Endothelial cell of umbilical vein (primary cell): ENCODE measurements at regions not wholly inside any gene's neighbourhood (a gene's known extent, or its start where the extent isn't known, plus 50 kb on each side); places are given as distances from the start of the nearest gene placed in this dataset.

Source experiments
- BruUV-seq: library from RNA; stranded (reverse); fragments of 400-500 nt; replicated peaks from 2 replicates; lab custom pipeline; 2021; lab: Mats Ljungman, UMichigan
- CTCF ChIA-PET: fragments of 300-600, 350-600 bp; sonication (Branson Sonifier 250); formaldehyde crosslinking; loops from one replicate; lab custom pipeline; 2021; ENCODE audit warnings: antibody characterized with exemption, inconsistent platforms; lab: Charles Lee
- POLR2A ChIA-PET: fragments of 300-600, 350-600 bp; sonication (Branson Sonifier 250); formaldehyde crosslinking; loops from one replicate; lab custom pipeline; 2021; ENCODE audit warnings: antibody characterized with exemption, inconsistent platforms; lab: Charles Lee
- DNase-seq: peaks from one replicate; pipeline ENCODE4 v3.0.0-alpha.2; 2011; ENCODE audit warnings: low read depth, low spot score
- FAIRE-seq: peaks from 2 replicates; lab custom pipeline; 2011; peaks lifted over from hg19 to GRCh38; lab: Jason Lieb, UNC
- H2AFZ ChIP-seq: 2 replicates; pipeline ENCODE4 v1.6.0; 2012; ENCODE audit warnings: low read depth, low read length, control low read depth, inconsistent platforms
- H3K27ac ChIP-seq: 2 replicates; pipeline ENCODE4 v1.5.1; 2011; ENCODE audit warnings: low read depth, mild to moderate bottlenecking, control low read depth, low read length, moderate library complexity; ENCODE audit not compliant: insufficient read depth
- H3K27me3 ChIP-seq, 2 experiments: 2 replicates each; pipeline versions ENCODE4 v1.6.0 to v1.6.1; 2011; ENCODE audit warnings: low read length in 2 of 2, mixed read lengths in 1 of 2; ENCODE audit not compliant: control insufficient read depth in 2 of 2, insufficient read depth in 2 of 2
- H3K36me3 ChIP-seq, 2 experiments: 2 replicates in 1 of 2; 3 replicates in 1 of 2; pipeline ENCODE4 v1.5.1; 2011; ENCODE audit warnings: low read length in 2 of 2, mild to moderate bottlenecking in 1 of 2, moderate library complexity in 1 of 2; ENCODE audit not compliant: control insufficient read depth in 2 of 2, insufficient read depth in 2 of 2; ENCODE audit errors: extremely low read depth in 1 of 2
- H3K4me1 ChIP-seq: 3 replicates; pipeline ENCODE4 v1.5.1; 2011; ENCODE audit warnings: mild to moderate bottlenecking, low read length; ENCODE audit not compliant: control insufficient read depth, insufficient read depth; ENCODE audit errors: extremely low read depth
- H3K4me2 ChIP-seq: 2 replicates; pipeline ENCODE4 v1.6.1; 2011; ENCODE audit warnings: low read length, control low read depth, mixed read lengths; ENCODE audit not compliant: insufficient read depth
- H3K4me3 ChIP-seq, 3 experiments: fragments of 200-600 bp in 1 of 3; sonication (generic), shearing (Covaris generic) in 1 of 3; replicated peaks in 1 of 3; 2 replicates each; pipeline ENCODE4 v1.5.1; 2011 to 2016; ENCODE audit warnings: control low read depth in 3 of 3, low read length in 3 of 3, mild to moderate bottlenecking in 2 of 3, inconsistent platforms in 1 of 3, low read depth in 1 of 3, moderate library complexity in 1 of 3; ENCODE audit not compliant: insufficient read depth in 1 of 3
- H3K79me2 ChIP-seq: 2 replicates; pipeline ENCODE4 v1.6.0; 2012; ENCODE audit warnings: low read length, inconsistent platforms; ENCODE audit not compliant: control insufficient read depth, insufficient read depth
- H3K9ac ChIP-seq: replicated peaks from 2 replicates; pipeline ENCODE3; 2011; ENCODE audit warnings: low read length, control low read depth; ENCODE audit not compliant: insufficient read depth; ENCODE audit errors: extremely low read depth
- H3K9me1 ChIP-seq: replicated peaks from 3 replicates; pipeline ENCODE4 v1.6.0; 2011; ENCODE audit warnings: mild to moderate bottlenecking, low read length; ENCODE audit not compliant: control insufficient read depth, insufficient read depth; ENCODE audit errors: extremely low read depth
- H3K9me3 ChIP-seq: replicated peaks from 2 replicates; pipeline ENCODE4 v1.5.1; 2012; ENCODE audit warnings: low read length, inconsistent platforms; ENCODE audit not compliant: control insufficient read depth, insufficient read depth
- H4K20me1 ChIP-seq: replicated peaks from 2 replicates; pipeline ENCODE3; 2011; ENCODE audit warnings: mild to moderate bottlenecking, low read length; ENCODE audit not compliant: control insufficient read depth, insufficient read depth; ENCODE audit errors: extremely low read depth
- CTCF ChIP-seq, 2 donors: IDR thresholded peaks; 1 replicate in 1 of 2; 2 replicates in 1 of 2; pipeline ENCODE4 v1.5.1; 2011; ENCODE audit warnings: low read length in 2 of 2, mild to moderate bottlenecking in 2 of 2, moderate library complexity in 2 of 2, control low read depth in 1 of 2, inconsistent platforms in 1 of 2, low read depth in 1 of 2; ENCODE audit not compliant: insufficient read depth in 1 of 2; ENCODE audit errors: extremely low read depth in 1 of 2
- EZH2 ChIP-seq: IDR thresholded peaks from 2 replicates; pipeline ENCODE4 v1.6.1; 2012; ENCODE audit warnings: borderline replicate concordance, low read depth, mild to moderate bottlenecking, moderate library complexity, low read length, inconsistent platforms; ENCODE audit not compliant: severe bottlenecking
- FOS ChIP-seq: IDR thresholded peaks from 2 replicates; pipeline ENCODE4 v1.6.1; 2011; ENCODE audit warnings: mild to moderate bottlenecking, low read length, moderate library complexity, borderline replicate concordance; ENCODE audit not compliant: insufficient read depth
- GATA2 ChIP-seq: IDR thresholded peaks from 2 replicates; pipeline ENCODE4 v1.7.0; 2011; ENCODE audit warnings: low read depth, mild to moderate bottlenecking, moderate library complexity, mixed read lengths, low read length; ENCODE audit not compliant: insufficient read length, insufficient read depth
- JUN ChIP-seq: IDR thresholded peaks from 2 replicates; pipeline ENCODE4 v1.6.1; 2011; ENCODE audit warnings: borderline replicate concordance, low read depth; ENCODE audit not compliant: insufficient read length, insufficient read depth
- MYC ChIP-seq: IDR thresholded peaks from one replicate; pipeline ENCODE4 v1.6.1; 2011; ENCODE audit warnings: mild to moderate bottlenecking, low read depth, low read length
- POLR2A ChIP-seq: IDR thresholded peaks from 2 replicates; pipeline ENCODE4 v1.6.1; 2012; ENCODE audit warnings: low read depth, mild to moderate bottlenecking, control low read depth, low read length
- POLR2AphosphoS5 ChIP-seq: IDR thresholded peaks from 2 replicates; pipeline ENCODE4 v1.6.1; 2012; ENCODE audit warnings: low read depth, mild to moderate bottlenecking, control low read depth, low read length, moderate library complexity; ENCODE audit not compliant: insufficient read depth
- dilution Hi-C: fragments of 300-500 bp; cut with MboI; formaldehyde crosslinking; loops from one replicate; pipeline ENCODE4 v1.15.0; 2019; ENCODE audit warnings: low sequenced_read_pairs; ENCODE audit not compliant: extremely low pct_ligation_motif_present
- intact Hi-C: fragments of 100-400 bp; cut with micrococcal nuclease; formaldehyde crosslinking; loops from one replicate; pipeline ENCODE4 v1.10.0; 2022
- TF ChIP-seq, protein P1 (sequence below): IDR thresholded peaks from 2 replicates; pipeline ENCODE4 v1.6.1; 2011; ENCODE audit not compliant: insufficient read depth, insufficient read length

DNA sequence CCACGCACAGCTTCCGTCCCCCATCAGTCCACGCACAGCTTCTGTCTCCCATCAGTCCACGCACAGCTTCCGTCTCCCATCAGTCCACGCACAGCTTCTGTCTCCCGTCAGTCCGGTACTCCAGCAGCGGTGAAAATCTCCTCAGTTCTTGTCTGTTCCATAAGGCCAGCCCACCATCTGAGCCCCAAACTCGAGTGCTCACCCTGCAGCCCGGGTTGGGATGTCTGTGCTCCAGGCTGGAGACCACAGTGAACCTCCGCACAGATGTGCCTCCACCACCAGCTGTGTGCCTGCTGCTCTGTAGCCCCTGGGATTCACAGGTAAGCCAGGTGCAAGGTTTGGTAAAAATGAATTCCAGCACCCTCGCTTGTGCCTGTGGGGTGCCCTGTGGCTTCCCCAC lies 258.6 kb downstream of the NPHP4 start:
- no peak for FAIRE-seq

DNA sequence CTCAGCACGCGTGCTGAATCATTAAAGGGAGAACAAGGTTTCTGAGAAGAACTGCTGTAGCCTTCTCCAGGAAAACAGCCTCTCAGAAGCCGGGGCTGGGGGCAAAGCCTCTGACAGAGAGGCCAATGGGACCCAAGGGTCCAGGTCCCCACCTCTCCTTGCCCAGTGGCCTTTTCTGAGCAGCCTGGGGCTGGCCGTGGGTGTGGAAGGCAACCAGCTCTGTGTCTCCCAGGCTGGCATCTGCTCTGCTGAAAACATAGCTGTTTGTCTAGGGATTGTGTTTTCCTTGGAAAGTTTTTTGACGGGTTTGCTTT lies 261.2 kb downstream of the NPHP4 start:
- no peak overlapping the region for H3K4me2 ChIP-seq
- H2AFZ ChIP-seq = no peak overlapping the region
- ChIA-PET CTCF (no interaction called here), POLR2A (no interaction called here)
- TF ChIP-seq POLR2A = no peak
- TF ChIP-seq FOS = no peak
- TF ChIP-seq, protein P1, sequence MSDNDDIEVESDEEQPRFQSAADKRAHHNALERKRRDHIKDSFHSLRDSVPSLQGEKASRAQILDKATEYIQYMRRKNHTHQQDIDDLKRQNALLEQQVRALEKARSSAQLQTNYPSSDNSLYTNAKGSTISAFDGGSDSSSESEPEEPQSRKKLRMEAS = no peak
- no peak for TF ChIP-seq MYC
- TF ChIP-seq GATA2 = no peak
- no peak for TF ChIP-seq JUN
- no peak for TF ChIP-seq CTCF (IDR thresholded peaks at IDR 0.05; ENCODE audit: extremely low read depth in 1 of 2, insufficient read depth in 1 of 2, low read depth in 1 of 2, low read length in 2 of 2)
- TF ChIP-seq POLR2AphosphoS5 = no peak
- TF ChIP-seq EZH2 = no peak
- FAIRE-seq = no peak
- no peaks in the 10 kb centered on the region for H3K27me3 ChIP-seq
- no peak overlapping the region for H3K4me3 ChIP-seq
- no peaks in the 10 kb centered on the region for H3K79me2 ChIP-seq
- H3K9me3 ChIP-seq = peaks cover 2% of the 10 kb centered on the region
- DNase-seq = no peak
- intact Hi-C loops (no loop called here), dilution Hi-C loops (no loop called here)
- no peaks in the 10 kb centered on the region for H3K4me1 ChIP-seq
- no peaks in the 10 kb centered on the region for H4K20me1 ChIP-seq
- H3K36me3 ChIP-seq = no peaks in the 10 kb centered on the region
- H3K9ac ChIP-seq = no peak overlapping the region
- BruUV-seq = no TSS peak
- H3K27ac ChIP-seq = no peak overlapping the region
- H3K9me1 ChIP-seq = no peaks in the 10 kb centered on the region

More for the DNA sequence above, 258.6 kb downstream of the NPHP4 start:
- Histone ChIP-seq H3K27ac (no peak overlapping the region), H2AFZ (no peak overlapping the region), H4K20me1 (no peaks in the 10 kb centered on the region), H3K4me1 (no peaks in the 10 kb centered on the region), H3K36me3 (no peaks in the 10 kb centered on the region), H3K9ac (no peak overlapping the region), H3K27me3 (no peaks in the 10 kb centered on the region), H3K9me1 (no peaks in the 10 kb centered on the region), H3K4me2 (no peak overlapping the region), H3K9me3 (peaks cover 2% of the 10 kb centered on the region), H3K4me3 (no peak overlapping the region), H3K79me2 (no peaks in the 10 kb centered on the region)
- dilution Hi-C loops (no loop called here), intact Hi-C loops (no loop called here)
- TF ChIP-seq MYC = no peak
- TF ChIP-seq GATA2 = no peak
- POLR2A ChIA-PET = no interaction called here
- no TSS peak for BruUV-seq
- DNase-seq = no peak
- CTCF ChIA-PET = no interaction called here
